Activated CD8-positive, alpha-beta memory T cell treated with anti-CD3 and anti-CD28 coated beads for 4 hours (primary cell): ENCODE measurements at regions not wholly inside any gene's neighbourhood (a gene's known extent, or its start where the extent isn't known, plus 50 kb on each side); places are given as distances from the start of the nearest gene placed in this dataset.

ENCODE experiments used
- DNase-seq, 2 donors: peaks; one replicate each; pipeline ENCODE4 v3.0.0-alpha.2; 2020; ENCODE audit warnings: low read depth in 2 of 2

- no peak for DNase-seq
Observed at GRCh38 chr1:229091721-229092136, 179.2 kb upstream of the RAB4A start.

DNA sequence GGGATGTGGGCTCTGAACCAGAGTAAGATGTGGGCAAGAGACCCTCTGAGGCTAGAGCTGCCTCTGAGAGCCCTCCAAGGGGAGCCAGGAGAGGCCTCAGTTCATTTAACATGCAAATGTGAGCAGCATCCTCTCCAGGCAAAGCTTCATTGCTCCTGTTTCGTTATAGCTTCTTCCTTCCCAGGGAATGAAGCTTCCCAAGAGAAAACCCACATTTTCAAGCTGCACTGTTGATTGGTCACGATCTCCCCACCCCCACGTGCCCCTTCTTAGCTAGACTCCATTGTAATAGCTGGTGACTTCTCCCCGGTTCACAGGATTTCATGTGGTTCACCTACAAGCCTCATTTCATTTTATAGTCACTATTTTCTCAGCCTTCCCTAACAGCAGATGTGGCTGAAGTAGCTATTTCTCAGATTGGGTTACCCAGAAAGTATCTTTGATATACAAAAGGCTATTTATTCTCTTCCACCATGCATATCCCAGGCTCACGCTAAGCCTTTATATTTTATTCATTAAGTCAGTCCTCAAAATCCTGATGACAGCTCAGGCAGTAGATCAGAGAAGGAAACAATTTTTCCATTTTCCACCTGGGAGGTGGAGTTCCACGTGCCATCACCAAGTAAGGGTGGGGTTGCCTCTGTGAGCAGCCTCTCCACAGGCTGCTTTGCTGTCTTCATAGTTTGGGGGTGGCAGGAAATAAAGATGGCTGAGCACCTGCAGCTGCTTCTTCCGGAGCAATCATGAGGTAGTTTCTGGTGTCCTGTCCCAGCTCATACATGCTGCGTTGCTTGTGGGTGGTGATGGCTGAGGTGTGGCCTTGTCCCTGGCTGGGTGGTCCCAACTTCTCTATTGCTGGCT, 178.3 kb upstream of the RAB4A start:
- no peak for DNase-seq

GRCh38 chr1:229093238-229093540, 177.7 kb upstream of the RAB4A start:
- DNase-seq: no peak

GRCh38 chr1:229093609-229094336, 177.1 kb upstream of the RAB4A start:
- DNase-seq: no peak

- no peak for DNase-seq
Observed at GRCh38 chr1:229094476-229095311, 176.2 kb upstream of the RAB4A start.

GRCh38 chr1:229095325-229095724, 175.6 kb upstream of the RAB4A start:
- DNase-seq: no peak

- no peak for DNase-seq
Observed at GRCh38 chr1:229097356-229097755, 173.6 kb upstream of the RAB4A start.

DNA sequence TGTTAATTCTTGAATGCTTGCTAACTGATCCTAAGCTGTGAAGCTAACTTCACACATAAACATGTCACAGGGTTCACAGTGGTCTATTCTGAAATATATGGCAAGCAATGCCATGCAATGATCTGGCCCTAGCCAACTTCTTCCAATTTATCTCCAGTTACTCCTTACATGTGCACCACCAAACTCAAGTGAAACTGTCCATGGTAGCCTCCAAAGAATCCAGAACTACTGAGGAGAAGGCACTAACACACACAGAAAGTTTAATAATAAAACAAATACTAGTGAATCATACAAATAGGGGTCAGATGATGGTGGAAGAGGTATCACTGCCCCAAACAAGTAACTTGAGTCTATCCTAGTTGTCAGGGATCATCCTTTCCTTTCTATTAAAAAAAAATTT, 172.6 kb upstream of the RAB4A start:
- no peak for DNase-seq

GRCh38 chr1:229098903-229099578, 171.9 kb upstream of the RAB4A start:
- DNase-seq: no peak

DNA sequence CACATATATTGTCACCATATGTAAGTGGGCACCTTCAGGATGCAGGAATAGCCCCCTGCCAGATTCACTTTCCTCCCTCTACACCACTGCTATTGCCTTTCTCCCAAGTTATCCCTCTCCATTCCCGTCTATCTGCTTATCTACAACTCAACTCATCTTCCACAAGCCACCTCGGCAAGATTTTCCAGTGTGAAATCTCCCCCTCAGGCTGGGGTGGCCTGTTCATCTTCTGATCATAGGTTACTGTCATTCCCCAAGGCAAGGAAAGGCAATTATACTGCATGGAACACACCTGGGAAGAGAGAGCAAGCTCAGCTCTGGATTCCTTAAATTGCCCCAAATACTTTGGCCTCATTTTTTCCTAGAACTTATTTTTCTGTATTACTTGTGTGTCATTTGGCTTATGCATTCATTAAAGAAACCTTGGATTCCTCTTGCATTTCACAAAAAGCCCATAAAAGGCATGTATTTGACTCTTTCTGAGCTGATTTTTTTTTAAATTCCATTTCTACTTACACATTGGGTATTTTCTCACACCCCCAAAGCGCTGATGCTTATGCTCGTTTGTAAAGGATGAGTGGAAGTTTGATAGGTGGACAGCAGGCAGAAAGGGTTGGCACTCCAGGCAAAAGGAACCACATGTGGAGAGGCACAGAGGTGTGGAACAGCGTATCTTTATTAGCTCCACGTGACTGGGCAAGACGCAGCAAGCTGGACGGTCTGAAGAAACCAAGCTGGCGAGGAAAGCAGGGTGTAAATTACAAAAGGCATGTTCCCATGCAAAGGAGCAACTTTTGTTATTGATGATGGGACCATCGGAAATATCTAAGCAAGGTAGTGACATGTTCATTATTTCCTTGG, 169.7 kb upstream of the RAB4A start:
- DNase-seq: no peak

DNA sequence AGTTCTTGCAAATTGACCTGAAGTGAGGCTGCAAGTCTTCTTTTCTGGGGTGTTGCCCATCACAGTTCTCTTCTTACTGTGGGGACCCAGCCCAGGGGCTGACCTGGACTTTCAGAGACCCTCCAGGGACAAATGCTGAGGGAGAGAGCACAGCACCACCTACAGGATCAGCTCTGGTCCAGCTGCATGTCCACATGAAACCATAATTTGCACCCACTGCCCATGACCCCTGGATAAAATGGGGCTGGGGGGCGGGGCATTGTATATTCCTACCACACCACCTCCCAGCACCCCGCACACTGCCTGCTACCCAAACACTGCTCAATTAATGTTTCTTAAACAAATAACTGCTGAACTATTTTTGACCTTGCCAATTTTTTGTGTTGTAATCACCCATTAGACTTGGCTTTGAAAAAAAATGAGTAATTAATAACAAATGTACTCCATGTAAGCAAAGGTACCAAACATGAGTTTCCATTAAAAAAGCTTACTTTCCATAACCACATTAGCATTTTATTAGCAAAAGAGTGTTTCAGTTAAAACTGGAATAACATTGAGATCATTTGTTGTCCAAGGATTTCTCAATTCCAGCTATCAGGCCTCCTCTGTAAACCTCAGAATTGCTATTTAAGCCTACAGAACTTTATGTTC, 168.0 kb upstream of the RAB4A start:
- no peak for DNase-seq

DNA sequence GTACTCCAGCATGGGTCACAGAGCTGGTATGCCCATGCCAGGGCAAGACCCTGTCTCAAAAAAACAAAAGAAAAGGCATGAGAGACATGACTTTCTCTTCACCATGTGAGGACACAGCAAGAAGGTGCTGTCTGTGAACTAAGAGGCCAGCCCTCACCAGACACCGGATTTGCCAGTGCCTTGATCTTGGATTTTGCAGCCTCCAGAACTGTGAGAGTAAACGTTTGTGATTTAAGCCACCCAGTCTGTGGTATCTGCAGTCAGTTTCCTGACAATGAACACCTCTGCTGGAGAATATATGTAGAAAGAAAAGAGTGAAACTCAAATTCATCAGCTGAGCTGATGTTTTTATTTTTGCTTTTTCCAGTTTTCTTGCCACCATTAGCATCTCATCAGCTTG, 166.3 kb upstream of the RAB4A start:
- DNase-seq: no peak

DNA sequence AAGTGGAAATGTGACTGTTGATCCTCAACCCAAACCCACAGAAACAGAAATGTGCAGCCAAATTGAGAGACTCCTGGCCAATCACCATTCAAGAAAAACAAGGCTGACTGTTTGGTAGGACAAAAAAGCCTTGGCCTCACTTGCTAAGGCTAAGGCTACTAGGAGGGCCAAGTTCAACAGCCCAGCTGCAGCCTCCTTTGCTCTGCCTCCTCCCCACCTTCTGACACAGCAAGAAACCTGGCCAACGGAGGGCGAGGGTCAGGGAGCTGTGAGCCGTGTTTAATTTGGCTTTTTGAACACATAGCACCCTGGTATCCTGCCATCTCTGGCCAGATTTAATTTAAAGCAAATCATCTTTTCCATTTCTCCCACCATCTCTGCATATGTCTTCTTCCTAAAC, 165.8 kb upstream of the RAB4A start:
- no peak for DNase-seq

DNA sequence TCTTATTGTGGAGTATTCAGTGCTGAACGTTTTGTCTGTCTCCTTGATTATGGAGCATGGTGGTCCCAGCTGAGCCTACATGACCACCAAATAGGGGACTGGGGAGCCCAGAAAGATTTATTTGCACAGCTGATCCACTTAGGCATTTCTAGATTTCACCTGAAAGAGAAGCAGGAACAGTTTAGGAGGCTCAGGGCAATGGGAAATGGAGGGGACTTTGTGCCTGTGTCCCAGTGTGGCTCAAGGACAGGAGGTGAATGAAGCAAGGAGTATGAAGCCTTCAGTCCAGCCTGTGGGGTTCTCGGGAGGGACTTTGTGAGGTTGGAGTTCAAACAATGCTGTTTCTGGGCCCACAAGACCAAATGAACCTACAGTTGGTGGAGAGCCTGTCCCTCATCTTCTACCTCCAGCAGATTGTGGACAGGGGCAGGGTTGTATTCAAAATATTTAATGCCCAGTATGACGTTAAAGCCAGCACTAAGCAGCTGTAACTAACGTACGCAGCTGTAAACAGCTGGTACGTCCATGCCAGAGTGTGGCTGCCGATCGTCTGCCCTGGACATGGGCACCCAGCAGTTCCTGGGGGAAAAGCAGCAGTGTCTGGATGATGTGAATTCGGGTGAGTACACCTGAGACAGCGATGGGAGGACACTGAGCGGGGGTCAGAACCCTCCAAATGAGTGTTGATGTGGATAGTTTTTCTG, 164.9 kb upstream of the RAB4A start:
- DNase-seq: no peak

DNA sequence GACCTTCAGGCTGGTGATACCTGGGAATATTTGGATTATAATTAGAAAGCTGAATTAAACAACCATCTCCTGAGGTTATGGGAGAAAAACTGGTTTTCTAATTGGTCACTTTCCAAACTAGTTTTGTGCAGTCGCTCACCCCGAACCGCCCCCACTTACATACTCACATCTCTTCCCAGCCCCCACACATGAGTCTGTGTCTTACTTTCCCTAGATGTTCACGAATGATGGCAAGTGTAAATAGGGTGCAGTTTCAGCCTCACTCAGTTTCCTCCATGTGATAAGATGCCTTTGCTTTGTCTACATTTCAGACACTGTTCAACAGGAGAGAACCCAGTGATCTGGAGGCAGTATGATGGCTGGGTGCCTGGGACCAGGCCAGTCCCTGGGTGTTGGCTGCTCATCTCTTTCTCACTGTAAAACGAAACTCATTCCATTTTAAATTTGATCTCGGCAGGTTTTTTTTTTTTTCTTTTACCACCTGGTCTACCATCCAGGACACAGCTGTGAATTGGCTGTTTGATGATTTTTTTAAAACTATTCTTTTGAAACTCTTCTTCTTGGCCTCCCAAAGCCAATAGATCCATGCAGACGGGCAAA, 164.3 kb upstream of the RAB4A start:
- DNase-seq: no peak

- no peak for DNase-seq
Observed at GRCh38 chr1:229107304-229107815, 163.6 kb upstream of the RAB4A start.

DNA sequence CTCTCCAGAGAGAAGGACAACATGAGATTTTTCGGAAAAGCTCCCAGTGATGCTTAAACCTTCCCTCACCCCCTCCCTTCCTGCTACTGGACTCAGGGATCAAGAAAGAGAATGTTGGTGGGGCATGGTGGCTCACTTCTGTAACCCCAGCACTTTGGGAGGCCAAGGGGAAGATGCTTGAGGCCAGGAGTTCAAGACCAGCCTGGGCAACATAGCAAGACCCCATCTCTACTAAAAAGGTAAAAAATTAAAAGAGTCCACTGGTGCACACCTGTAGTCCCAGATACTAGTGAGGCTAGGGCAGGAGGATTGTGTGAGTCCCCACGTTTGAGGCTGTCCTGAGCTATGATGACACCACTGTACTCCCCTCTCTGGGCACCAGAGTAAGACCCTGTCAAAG, 162.9 kb upstream of the RAB4A start:
- no peak for DNase-seq

GRCh38 chr1:229108598-229109201, 162.2 kb upstream of the RAB4A start:
- no peak for DNase-seq

DNA sequence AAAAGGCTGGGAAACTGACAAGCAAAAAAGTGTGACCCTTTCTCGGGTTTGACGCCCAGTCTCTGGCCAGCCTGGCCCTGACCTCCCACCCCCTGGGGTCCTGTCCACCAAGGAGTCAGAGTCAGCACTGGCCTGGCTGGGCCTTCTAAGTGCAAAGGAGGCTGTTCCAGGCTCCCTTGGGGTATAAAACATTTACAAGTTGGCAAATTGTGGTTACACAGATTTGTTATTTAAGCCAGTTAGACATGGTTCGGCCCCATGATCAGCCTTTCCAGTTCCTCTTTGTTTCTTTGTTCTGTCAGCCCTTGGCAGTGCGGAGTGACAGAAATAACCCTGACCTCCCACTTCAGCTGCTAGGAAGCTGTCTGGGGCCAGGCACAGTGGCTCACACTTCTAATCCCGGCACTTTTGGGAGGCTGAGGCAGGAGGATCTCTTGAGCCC, 161.6 kb upstream of the RAB4A start:
- DNase-seq: no peak
